Esophagus muscularis mucosa (tissue), 4 donors: ENCODE measurements at regions not wholly inside any gene's neighbourhood (a gene's known extent, or its start where the extent isn't known, plus 50 kb on each side); places are given as distances from the start of the nearest gene placed in this dataset.

Source experiments
- CTCF ChIP-seq, 3 experiments: fragments of 200-600 bp in 2 of 3; fragments of 450-650 bp in 1 of 3; sonication (generic) in 2 of 3; IDR thresholded peaks; one replicate each; pipeline ENCODE4 v1.5.1; 2017 to 2019; ENCODE audit warnings: antibody characterized with exemption in 3 of 3, mild to moderate bottlenecking in 2 of 3, moderate library complexity in 1 of 3
- EP300 ChIP-seq: sonication (generic); formaldehyde crosslinking; IDR thresholded peaks from one replicate; pipeline ENCODE4 v1.6.1; 2017; ENCODE audit warnings: antibody characterized with exemption
- POLR2A ChIP-seq: fragments of 450-650 bp; IDR thresholded peaks from one replicate; pipeline ENCODE4 v1.6.1; 2017; ENCODE audit warnings: antibody characterized with exemption, moderate library complexity, mild to moderate bottlenecking, low read depth
- POLR2AphosphoS5 ChIP-seq, 2 donors: sonication (generic); formaldehyde crosslinking; IDR thresholded peaks; one replicate each; pipeline ENCODE4 v1.6.1; 2017; ENCODE audit warnings: antibody characterized with exemption in 2 of 2

- TF ChIP-seq CTCF (IDR thresholded peaks at IDR 0.05) (no peak), POLR2A (no peak), POLR2AphosphoS5 (IDR thresholded peaks at IDR 0.05) (no peak), EP300 (no peak)
Observed at GRCh38 chr18:11529081-11529480, 80.3 kb upstream of the SLC35G4 start.
